T1000 (cell line): ENCODE measurements at regions not wholly inside any gene's neighbourhood (a gene's known extent, or its start where the extent isn't known, plus 50 kb on each side); places are given as distances from the start of the nearest gene placed in this dataset.
"Not testable (repeated sequence)": the region's sequence is repeated elsewhere in the genome, so short reads cannot be mapped to it uniquely, and the experiment has no call there.

Source experiments
- DNase-seq: peaks from one replicate; lab custom pipeline; 2025; ENCODE audit warnings: mixed read lengths; lab: John Stamatoyannopoulos, UW

DNA sequence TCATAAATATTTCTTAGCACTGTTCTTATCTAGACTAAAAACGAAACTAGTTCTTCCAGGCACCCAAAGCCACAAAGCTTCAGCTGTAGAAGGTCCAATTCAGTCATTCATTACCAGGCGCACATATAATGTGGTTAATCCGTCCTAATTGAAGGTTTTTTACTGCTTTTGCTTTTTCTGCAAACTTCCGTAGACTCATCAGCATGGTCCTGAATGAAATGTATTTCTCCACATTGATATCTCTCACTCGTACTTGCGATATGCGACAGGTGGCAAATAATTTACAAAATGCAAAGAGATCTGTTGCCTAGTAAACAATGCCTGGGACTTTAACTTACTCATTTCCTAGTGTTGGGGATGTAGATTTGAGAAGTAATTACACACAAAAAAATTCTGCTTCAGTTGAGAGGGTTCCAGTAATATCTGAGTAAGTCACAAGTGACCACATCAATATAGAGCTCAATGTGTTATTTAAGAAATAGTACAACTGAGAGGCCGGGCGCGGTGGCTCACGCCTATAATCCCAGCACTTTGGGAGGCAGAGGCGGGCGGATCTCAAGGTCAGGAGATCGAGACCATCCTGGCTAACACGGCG is 75.0 kb upstream of the MBNL1 start:
- no peak for DNase-seq

DNA sequence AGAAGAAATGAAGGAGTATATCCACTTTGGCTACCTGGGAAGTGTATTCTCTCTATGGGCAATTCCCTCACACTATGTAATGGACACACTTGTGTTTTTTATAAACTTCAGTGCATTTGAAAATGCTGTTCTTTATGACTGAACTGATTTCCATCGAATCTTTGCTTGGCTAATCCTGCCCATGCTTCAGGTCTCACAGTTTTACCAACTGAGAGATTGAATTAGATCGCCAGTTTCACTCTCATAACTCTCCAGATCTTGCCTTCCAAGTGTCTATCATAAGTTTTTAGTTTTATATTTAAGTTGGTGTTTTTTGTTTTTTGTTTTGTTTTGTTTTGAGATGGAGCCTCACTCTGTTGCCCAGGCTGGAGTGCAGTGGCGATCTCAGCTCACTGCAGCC is 73.5 kb upstream of the MBNL1 start:
- no peak for DNase-seq

DNA sequence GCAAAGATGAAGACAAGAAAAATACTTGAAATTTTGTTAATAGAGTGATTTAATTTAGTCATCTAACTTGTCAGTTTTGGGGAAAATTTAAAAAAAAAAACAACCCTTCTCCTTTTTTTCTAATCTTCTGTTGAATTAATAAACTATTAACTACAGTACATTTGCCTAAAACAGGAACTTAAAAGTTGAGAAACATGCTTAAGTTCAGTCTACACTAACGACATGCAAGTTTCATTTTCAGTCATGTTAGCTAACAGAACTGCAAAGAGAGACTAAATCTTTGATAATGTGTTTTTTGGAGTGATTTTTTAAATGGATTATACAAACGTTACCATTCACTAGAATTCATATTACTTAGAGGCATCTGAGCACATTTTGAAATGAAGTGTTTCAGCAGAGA is 71.9 kb upstream of the MBNL1 start:
- DNase-seq = no peak

GRCh38 chr3:152197451-152197850 is 71.3 kb upstream of the MBNL1 start:
- DNase-seq = no peak

- DNase-seq = no peak
Observed at GRCh38 chr3:152197937-152198336, 70.8 kb upstream of the MBNL1 start.

GRCh38 chr3:152198665-152199064 is 70.1 kb upstream of the MBNL1 start:
- no peak for DNase-seq

DNA sequence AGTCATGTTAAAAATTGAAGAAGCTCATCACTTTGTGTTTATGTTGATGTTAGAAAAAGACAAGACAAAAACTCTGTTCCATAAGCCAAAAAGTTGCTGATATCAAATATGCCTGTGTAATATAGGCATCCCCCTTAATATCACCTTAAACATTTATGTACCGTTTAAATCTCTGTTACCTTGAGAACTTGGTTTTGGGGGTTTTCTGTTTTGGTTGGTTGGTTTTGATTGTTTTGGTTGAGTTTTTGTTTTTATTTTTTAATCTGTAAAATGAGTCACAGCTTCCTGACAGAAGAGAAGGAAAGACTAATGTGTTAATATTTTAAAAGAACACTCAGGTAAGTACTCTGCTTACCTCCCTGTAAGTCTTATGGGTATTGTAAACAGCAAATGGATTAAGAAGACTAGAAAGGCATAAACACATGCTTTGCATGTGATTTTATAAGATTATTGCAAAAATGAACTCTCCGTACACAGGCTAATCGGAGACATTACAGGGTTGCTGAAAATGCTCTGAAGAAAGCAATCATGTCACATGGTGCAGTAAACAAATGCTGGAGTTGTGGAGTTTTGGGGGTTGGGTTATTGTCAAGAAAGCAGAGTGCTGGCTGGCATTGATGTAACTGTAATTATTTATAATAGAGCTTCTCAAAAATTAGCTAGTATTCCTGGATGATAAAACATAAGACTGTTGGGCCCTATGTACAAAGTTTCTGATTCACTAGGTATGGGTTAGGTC is 69.5 kb upstream of the MBNL1 start:
- no peak for DNase-seq

GRCh38 chr3:152200476-152201420 is 68.0 kb upstream of the MBNL1 start:
- no peak for DNase-seq

GRCh38 chr3:152202976-152203626 is 65.6 kb upstream of the MBNL1 start:
- no peak for DNase-seq

DNA sequence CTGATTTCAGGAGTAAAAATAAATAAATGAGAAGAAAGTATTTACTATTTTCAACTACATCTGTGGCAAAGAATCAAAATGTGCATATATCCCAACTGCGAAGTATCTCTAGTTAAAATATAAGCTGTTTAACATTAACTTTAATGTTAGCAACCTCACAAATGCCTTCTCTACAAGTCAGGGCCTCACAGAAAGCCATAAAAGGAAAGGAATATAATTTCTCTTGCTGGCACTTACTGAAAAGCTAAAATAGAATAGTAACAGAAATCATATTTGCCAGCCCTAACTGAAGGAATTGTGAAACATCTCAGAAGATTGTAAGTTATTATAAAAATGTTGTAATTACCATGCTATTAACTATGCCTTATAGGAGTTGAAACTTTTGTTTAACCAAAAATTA is 65.1 kb upstream of the MBNL1 start:
- no peak for DNase-seq

- no peak for DNase-seq
Observed at GRCh38 chr3:152204218-152204617, 64.5 kb upstream of the MBNL1 start.

DNA sequence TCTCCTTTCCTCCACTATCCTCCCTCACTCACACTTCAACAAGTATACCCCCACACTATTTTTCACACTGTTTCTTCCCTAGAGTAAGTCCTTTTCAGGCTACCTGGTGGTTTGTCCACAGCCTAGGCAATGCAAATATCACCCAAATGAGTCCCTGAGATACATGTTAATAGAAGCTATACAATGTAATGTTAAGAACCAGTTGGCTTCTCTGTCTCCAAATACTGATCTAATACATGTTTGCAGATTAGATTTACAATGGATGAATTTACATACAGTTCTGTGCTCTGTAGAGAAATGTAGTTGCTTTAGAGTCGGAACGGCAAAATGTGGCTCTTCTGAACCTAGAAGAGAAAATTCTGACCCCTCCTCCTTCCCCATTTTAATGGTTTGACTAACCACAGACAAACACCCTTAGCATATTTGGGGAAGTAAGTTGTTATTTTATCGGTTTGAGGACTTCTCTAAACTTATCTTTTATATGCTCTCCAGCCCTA is 63.6 kb upstream of the MBNL1 start:
- DNase-seq = no peak

- DNase-seq = no peak
Observed at GRCh38 chr3:152206243-152206760, 62.4 kb upstream of the MBNL1 start.

DNA sequence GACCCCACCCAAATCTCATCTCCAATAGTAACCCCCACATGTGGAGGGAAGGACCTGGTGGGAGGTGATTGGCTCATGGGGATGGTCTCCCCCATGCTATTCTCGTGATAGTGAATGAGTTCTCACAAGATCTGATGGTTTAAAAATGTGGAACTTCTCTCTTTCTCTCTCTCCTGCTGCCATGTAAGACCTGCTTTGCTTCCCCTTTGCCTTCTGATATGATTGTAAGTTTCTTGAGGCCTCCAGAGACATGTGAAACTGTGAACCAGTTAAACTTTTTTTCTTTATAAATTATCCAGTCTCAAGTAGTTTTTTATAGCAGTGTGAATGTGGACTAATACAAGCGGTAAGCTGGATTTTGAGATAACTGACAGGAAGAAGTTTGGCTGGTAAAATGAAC is 60.3 kb upstream of the MBNL1 start:
- no peak for DNase-seq

GRCh38 chr3:152209060-152209459 is 59.7 kb upstream of the MBNL1 start:
- no peak for DNase-seq

DNA sequence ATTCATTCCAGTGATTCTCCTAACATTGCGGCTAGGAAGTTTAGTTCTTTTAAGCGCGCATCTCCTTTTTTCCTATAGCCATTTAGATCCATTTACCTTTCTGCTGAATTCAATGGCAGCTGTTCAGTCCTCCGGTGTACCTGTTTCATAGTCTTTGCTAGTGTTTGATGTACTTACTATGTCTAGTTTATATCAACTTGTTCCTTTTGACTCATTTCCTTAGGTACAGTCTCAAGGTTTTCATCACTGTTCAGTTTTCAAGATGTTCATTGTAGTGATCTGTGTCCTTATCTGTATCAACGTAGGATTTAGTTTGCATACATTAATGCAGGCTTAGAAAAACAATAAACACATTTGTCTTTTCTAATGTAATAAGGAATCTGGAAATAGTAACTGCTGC is 59.0 kb upstream of the MBNL1 start:
- no peak for DNase-seq

GRCh38 chr3:152210697-152211096 is 58.0 kb upstream of the MBNL1 start:
- no peak for DNase-seq

DNA sequence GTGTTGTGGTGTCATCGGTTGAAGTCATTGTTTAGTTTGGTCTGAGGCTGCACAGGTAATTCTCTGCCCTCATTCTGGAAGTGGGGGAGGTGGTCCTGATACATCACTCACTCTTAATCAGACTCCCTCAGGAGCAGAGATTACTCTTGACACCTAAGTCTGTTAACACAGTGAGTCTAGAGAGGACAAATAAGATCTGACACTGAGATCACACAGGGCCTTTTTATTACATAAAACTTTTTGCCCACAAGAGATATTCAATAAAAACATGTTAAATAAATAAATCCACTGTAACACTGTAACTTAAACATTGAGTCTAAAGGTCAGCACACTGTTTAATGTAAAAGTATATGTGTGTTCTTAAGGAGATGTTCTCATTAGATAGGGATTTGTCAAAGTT is 57.1 kb upstream of the MBNL1 start:
- no peak for DNase-seq

GRCh38 chr3:152213203-152213602 is 55.5 kb upstream of the MBNL1 start:
- no peak for DNase-seq

DNA sequence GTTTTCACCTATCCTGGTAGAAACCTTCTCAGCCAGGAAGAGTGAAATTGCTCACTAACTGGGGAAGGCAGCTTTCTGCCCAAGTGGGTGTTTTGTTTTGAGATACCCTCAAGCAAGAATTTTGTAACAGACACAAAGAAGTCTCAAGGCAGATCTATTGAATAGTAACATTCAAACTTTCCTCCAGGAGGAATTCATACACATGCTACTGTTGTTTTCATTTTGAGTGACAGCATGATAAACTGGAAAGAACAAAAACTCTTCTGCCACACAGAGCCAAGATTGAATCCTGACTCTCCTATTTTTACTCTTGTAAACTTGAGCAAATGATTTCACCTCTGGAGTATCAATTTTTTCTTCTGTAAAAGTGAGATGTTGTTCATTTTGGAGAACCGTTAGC is 54.8 kb upstream of the MBNL1 start:
- no peak for DNase-seq

DNA sequence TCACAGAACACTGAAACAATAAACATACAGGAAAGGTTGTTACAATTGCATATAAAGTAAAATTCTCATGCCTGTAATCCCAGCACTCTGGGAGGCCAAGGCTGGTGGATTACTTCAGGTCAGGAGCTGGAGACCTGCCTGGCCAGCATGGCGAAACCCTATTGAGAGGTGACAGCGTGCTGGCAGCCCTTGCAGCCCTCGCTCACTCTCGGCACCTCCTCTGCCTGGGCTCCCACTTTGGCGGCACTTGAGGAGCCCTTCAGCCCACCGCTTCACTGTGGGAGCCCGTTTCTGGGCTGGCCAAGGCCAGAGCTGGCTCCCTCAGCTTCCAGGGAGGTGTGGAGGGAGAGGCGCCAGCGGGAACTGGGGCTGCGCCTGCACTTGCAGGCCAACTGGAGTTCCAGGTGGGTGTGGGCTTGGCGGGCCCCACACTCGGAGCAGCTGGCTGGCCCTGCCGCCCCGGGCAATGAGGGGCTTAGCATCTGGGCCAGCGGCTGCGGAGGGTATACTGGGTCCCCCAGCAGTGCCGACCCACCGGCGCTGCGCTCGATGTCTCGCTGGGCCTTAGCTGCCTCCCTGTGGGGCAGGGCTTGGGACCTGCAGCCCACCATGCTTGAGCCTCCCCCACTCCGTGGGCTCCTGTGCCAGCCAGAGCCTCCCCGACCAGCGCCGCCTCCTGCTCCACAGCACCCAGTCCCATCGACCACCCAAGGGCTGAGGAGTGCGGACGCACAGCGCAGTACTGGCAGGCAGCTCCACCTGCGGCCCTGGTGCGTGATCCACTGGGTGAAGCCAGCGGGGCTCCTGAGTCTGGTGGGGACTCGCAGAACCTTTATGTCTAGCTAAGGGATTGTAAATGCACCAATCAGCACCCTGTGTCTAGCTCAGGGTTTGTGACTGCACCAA is 51.5 kb upstream of the MBNL1 start:
- not testable (repeated sequence) for DNase-seq
